ENCODE measurements at regions not wholly inside any gene's neighbourhood (a gene's known extent, or its start where the extent isn't known, plus 50 kb on each side); places are given as distances from the start of the nearest gene placed in this dataset.

DNA sequence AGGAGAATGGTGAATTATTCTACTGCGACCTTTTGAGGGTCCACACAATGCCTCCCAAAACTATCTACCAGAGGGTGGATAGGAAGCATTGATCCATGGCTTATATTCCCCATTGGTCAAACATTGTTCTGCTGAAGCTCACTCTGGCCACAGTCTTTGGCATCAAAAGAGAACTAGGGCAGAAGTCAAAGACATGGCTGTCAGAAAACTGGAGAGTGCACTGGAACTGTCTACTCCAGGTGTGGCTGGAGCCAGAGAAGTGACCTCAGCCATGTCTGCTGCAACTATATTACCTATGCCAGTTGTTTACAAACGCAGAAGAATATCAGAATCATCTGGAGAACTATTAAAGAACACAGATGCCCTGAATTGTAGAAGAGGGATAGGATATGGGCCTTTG is 238.7 kb upstream of the USP25 start:
- TF ChIP-seq POLR2A (IDR thresholded peaks at IDR 0.05; ENCODE audit: low read depth, low read length) = no peak
- TF ChIP-seq POLR2AphosphoS5 (IDR thresholded peaks at IDR 0.05; ENCODE audit: low read depth, low read length) = no peak

All from GM12892 (cell line).